ENCODE measurements at regions not wholly inside any gene's neighbourhood (a gene's known extent, or its start where the extent isn't known, plus 50 kb on each side); places are given as distances from the start of the nearest gene placed in this dataset.
A peak's percentile ranks its signal among the peaks of the same experiment; 100 is the strongest.

DNA sequence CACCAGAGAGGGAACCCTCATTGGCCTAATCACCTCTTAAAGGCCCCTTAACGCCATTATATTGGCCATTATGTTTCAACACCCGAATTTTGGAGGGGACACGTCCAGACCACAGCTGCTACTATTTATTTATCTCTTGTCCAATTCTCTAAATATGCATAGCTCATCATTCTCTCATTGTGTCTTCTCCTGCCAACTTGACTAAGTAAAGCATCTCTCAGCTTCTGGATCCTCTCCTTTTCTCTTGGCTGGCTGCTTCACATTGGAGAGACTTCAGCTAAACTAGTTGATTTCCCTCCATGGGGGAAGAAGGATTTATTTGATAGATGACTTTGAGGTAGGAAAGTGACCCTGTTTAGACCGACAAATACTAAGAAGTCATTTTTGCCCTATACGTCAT lies 120.4 kb upstream of the KRR1 start:
- DNase-seq (no peak), FAIRE-seq (no peak)
- intact Hi-C loops (cut with DNase I) = no loop called here
- Histone ChIP-seq H3K9me3 (ENCODE audit: control insufficient read depth in 2 of 3, insufficient read depth in 1 of 3, low read length in 3 of 3) (no peaks in the 10 kb centered on the region), H3K9ac (ENCODE audit: low read length in 3 of 3) (no peak overlapping the region), H3K27me3 (ENCODE audit: control insufficient read depth, insufficient read depth, low read length) (no peaks in the 10 kb centered on the region), H3K4me1 (ENCODE audit: control insufficient read depth in 2 of 3, insufficient read depth in 2 of 3, low read depth in 1 of 3, low read length in 3 of 3) (no peaks in the 10 kb centered on the region), H3K27ac (ENCODE audit: low read depth in 2 of 2, low read length in 2 of 2) (no peak overlapping the region), H3K36me3 (ENCODE audit: control insufficient read depth in 2 of 3, insufficient read depth in 3 of 3, low read length in 3 of 3) (no peaks in the 10 kb centered on the region), H3K4me3 (ENCODE audit: low read length in 3 of 3) (no peak overlapping the region)
- TF ChIP-seq, protein P1, sequence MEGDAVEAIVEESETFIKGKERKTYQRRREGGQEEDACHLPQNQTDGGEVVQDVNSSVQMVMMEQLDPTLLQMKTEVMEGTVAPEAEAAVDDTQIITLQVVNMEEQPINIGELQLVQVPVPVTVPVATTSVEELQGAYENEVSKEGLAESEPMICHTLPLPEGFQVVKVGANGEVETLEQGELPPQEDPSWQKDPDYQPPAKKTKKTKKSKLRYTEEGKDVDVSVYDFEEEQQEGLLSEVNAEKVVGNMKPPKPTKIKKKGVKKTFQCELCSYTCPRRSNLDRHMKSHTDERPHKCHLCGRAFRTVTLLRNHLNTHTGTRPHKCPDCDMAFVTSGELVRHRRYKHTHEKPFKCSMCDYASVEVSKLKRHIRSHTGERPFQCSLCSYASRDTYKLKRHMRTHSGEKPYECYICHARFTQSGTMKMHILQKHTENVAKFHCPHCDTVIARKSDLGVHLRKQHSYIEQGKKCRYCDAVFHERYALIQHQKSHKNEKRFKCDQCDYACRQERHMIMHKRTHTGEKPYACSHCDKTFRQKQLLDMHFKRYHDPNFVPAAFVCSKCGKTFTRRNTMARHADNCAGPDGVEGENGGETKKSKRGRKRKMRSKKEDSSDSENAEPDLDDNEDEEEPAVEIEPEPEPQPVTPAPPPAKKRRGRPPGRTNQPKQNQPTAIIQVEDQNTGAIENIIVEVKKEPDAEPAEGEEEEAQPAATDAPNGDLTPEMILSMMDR (IDR thresholded peaks at IDR 0.05; ENCODE audit: borderline replicate concordance, extremely low read depth, insufficient read depth) = no peak

GRCh38 chr12:75630091-75630490 lies 118.7 kb upstream of the KRR1 start:
- no peak overlapping the region for H3K9ac ChIP-seq (ENCODE audit: low read length in 3 of 3)
- H3K27me3 ChIP-seq (ENCODE audit: control insufficient read depth, insufficient read depth, low read length) = no peaks in the 10 kb centered on the region
- no peaks in the 10 kb centered on the region for H3K4me1 ChIP-seq (ENCODE audit: control insufficient read depth in 2 of 3, insufficient read depth in 2 of 3, low read depth in 1 of 3, low read length in 3 of 3)
- no peak overlapping the region for H3K27ac ChIP-seq (ENCODE audit: low read depth in 2 of 2, low read length in 2 of 2)
- no peaks in the 10 kb centered on the region for H3K9me3 ChIP-seq (ENCODE audit: control insufficient read depth in 2 of 3, insufficient read depth in 1 of 3, low read length in 3 of 3)
- TF ChIP-seq, protein P1 (IDR thresholded peaks at IDR 0.05; ENCODE audit: borderline replicate concordance, extremely low read depth, insufficient read depth) = no peak
- no peaks in the 10 kb centered on the region for H3K36me3 ChIP-seq (ENCODE audit: control insufficient read depth in 2 of 3, insufficient read depth in 3 of 3, low read length in 3 of 3)
- no peak for FAIRE-seq
- intact Hi-C loops (cut with DNase I) = no loop called here
- no peak overlapping the region for H3K4me3 ChIP-seq (ENCODE audit: low read length in 3 of 3)
- no peak for DNase-seq

DNA sequence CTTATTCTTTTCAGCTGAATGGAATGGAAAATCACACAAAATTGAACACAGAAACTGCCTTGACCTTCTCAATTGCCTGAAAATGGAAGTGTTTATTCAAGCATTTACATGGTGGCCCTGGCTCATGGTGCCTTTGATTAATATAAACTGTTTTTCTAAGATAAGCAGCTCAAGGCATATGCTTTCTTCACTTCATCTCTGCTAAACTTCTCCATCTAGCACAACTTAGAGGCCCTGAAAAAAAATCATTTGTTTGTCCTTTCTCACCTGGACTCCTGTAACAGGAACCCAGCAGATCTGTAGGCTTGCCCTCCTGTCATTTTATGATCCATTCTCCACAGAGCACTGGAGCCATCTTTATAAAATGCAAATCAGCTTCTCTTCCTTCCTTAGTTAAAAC lies 117.5 kb upstream of the KRR1 start:
- Histone ChIP-seq H3K9me3 (ENCODE audit: control insufficient read depth in 2 of 3, insufficient read depth in 1 of 3, low read length in 3 of 3) (no peaks in the 10 kb centered on the region), H3K9ac (ENCODE audit: low read length in 3 of 3) (no peak overlapping the region), H3K27me3 (ENCODE audit: control insufficient read depth, insufficient read depth, low read length) (no peaks in the 10 kb centered on the region), H3K4me3 (ENCODE audit: low read length in 3 of 3) (no peak overlapping the region), H3K27ac (ENCODE audit: low read depth in 2 of 2, low read length in 2 of 2) (no peak overlapping the region), H3K4me1 (ENCODE audit: control insufficient read depth in 2 of 3, insufficient read depth in 2 of 3, low read depth in 1 of 3, low read length in 3 of 3) (no peaks in the 10 kb centered on the region), H3K36me3 (ENCODE audit: control insufficient read depth in 2 of 3, insufficient read depth in 3 of 3, low read length in 3 of 3) (no peaks in the 10 kb centered on the region)
- no peak for DNase-seq
- intact Hi-C loops (cut with DNase I) = no loop called here
- FAIRE-seq = no peak
- TF ChIP-seq, protein P1 (IDR thresholded peaks at IDR 0.05; ENCODE audit: borderline replicate concordance, extremely low read depth, insufficient read depth) = no peak

DNA sequence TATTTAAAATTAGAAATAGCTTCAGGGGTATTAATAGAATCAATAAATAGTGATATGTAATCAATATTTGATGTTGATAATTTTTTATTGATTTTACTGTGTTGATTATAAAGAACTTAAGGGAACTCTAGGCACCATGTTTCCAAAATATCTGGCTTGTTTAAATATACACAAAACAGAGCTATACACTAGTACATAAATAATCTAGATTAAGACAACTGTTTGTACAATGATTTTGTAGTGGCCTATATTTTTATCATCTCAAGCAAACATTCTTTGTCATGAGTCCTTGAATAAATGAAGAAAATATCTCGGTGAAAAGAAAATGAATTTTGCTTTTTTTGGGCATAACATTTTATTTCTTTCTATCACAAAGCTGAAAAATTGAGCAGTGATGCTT lies 117.1 kb upstream of the KRR1 start:
- DNase-seq (no peak), FAIRE-seq (peak; percentile 3)
- H3K36me3 ChIP-seq (ENCODE audit: control insufficient read depth in 2 of 3, insufficient read depth in 3 of 3, low read length in 3 of 3) = no peaks in the 10 kb centered on the region
- TF ChIP-seq, protein P1 (IDR thresholded peaks at IDR 0.05; ENCODE audit: borderline replicate concordance, extremely low read depth, insufficient read depth) = no peak
- intact Hi-C loops (cut with DNase I) = no loop called here
- no peak overlapping the region for H3K9ac ChIP-seq (ENCODE audit: low read length in 3 of 3)
- H3K4me1 ChIP-seq (ENCODE audit: control insufficient read depth in 2 of 3, insufficient read depth in 2 of 3, low read depth in 1 of 3, low read length in 3 of 3) = no peaks in the 10 kb centered on the region
- no peaks in the 10 kb centered on the region for H3K9me3 ChIP-seq (ENCODE audit: control insufficient read depth in 2 of 3, insufficient read depth in 1 of 3, low read length in 3 of 3)
- no peaks in the 10 kb centered on the region for H3K27me3 ChIP-seq (ENCODE audit: control insufficient read depth, insufficient read depth, low read length)
- no peak overlapping the region for H3K27ac ChIP-seq (ENCODE audit: low read depth in 2 of 2, low read length in 2 of 2)
- H3K4me3 ChIP-seq (ENCODE audit: low read length in 3 of 3) = no peak overlapping the region

Measured in kidney (tissue), 13 donors.